ENCODE measurements at regions not wholly inside any gene's neighbourhood (a gene's known extent, or its start where the extent isn't known, plus 50 kb on each side); places are given as distances from the start of the nearest gene placed in this dataset.

GRCh38 chr20:6513599-6513998 lies 253.9 kb upstream of the BMP2 start:
- Histone ChIP-seq H3K27me3 (no peaks in the 10 kb centered on the region), H3K4me1 (no peaks in the 10 kb centered on the region), H3K27ac (no peak overlapping the region), H3K4me3 (no peak overlapping the region), H3K9me3 (peaks cover 0 to 22% (median 0%) of the 10 kb centered on the region in 11 donors), H3K36me3 (no peaks in the 10 kb centered on the region)
- ATAC-seq = no peak
- DNase-seq = no peak
- intact Hi-C loops (cut with DNase I) = no loop called here
- TF ChIP-seq CTCF (IDR thresholded peaks at IDR 0.05) = no peak
- WGBS, 2 donors = 71% methylated on average over 6 of the region's 6 CpGs

- TF ChIP-seq CTCF (IDR thresholded peaks at IDR 0.05) = no peak
- no peak overlapping the region for H3K4me3 ChIP-seq
- H3K36me3 ChIP-seq = no peaks in the 10 kb centered on the region
- no peak for DNase-seq
- no peak for ATAC-seq
- intact Hi-C loops (cut with DNase I) = no loop called here
- H3K9me3 ChIP-seq = peaks cover 0 to 22% (median 0%) of the 10 kb centered on the region in 11 donors
- no peaks in the 10 kb centered on the region for H3K27me3 ChIP-seq
- WGBS, 2 donors = 40 to 41% methylated on average over 1 of the region's 1 CpG
- H3K27ac ChIP-seq = no peak overlapping the region
- H3K4me1 ChIP-seq = no peaks in the 10 kb centered on the region
These were observed 258.1 kb upstream of the BMP2 start for GRCh38 chr20:6509374-6509773.

GRCh38 chr20:6506906-6507305 lies 260.6 kb upstream of the BMP2 start:
- intact Hi-C loops (cut with DNase I) = no loop called here
- Histone ChIP-seq H3K9me3 (peaks cover 0 to 16% (median 0%) of the 10 kb centered on the region in 11 donors), H3K36me3 (no peaks in the 10 kb centered on the region), H3K4me3 (no peak overlapping the region), H3K27me3 (no peaks in the 10 kb centered on the region), H3K27ac (no peak overlapping the region), H3K4me1 (peaks cover 0 to 11% (median 0%) of the 10 kb centered on the region in 9 donors)
- ATAC-seq (no peak), DNase-seq (no peak)
- no peak for TF ChIP-seq CTCF (IDR thresholded peaks at IDR 0.05)
- 65 to 70% methylated on average over 3 of the region's 3 CpGs for WGBS, 2 donors

GRCh38 chr20:6504826-6505225 lies 262.7 kb upstream of the BMP2 start:
- no peak for ATAC-seq

More at GRCh38 chr20:6504826-6505225, 262.7 kb upstream of the BMP2 start:
- DNase-seq = no peak
- Histone ChIP-seq H3K4me3 (no peak overlapping the region), H3K27ac (no peak overlapping the region), H3K27me3 (no peaks in the 10 kb centered on the region), H3K9me3 (peaks cover 0 to 7% (median 0%) of the 10 kb centered on the region in 11 donors), H3K36me3 (no peaks in the 10 kb centered on the region), H3K4me1 (peaks cover 0 to 11% (median 0%) of the 10 kb centered on the region in 9 donors)
- no peak for TF ChIP-seq CTCF (IDR thresholded peaks at IDR 0.05)
- intact Hi-C loops (cut with DNase I) = no loop called here
- WGBS, 2 donors = 87 to 92% methylated on average over 7 of the region's 7 CpGs

Measured in heart right ventricle (tissue), 16 donors.